OCI-LY7 (cell line): ENCODE measurements at regions not wholly inside any gene's neighbourhood (a gene's known extent, or its start where the extent isn't known, plus 50 kb on each side); places are given as distances from the start of the nearest gene placed in this dataset.

Experiments used
- CTCF ChIP-seq: fragments of 200-600 bp; sonication (generic); conservative IDR thresholded peaks from 2 replicates; pipeline ENCODE4 v1.5.1; 2014; ENCODE audit warnings: mild to moderate bottlenecking, antibody characterized with exemption, low read length, moderate library complexity, mixed read lengths
- EZH2phosphoT487 ChIP-seq: fragments of 200-600 bp; sonication (generic); IDR thresholded peaks from 2 replicates; pipeline ENCODE4 v1.6.1; 2018; ENCODE audit warnings: low read depth, borderline replicate concordance, mild to moderate bottlenecking, mixed run types, antibody characterized with exemption, low read length, moderate library complexity, mixed read lengths

DNA sequence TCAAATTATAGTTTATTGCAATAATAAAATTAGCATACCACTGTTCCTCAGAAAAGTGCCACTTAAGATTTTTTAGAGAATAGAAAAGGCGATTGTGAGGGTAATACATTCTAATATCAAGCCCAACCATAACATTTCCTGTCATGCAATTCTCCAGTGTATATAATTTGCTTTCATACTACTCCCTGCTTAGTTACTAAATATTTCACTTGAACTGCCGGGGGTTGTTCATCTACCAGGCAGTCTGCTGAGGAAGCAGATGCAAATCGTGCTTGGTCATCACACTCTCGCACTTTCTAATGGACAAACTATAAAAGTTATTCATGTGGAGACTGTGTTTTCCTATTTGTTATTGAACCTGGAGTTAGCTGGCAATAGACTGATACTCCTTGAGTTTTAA lies 645.6 kb upstream of the CBLB start:
- TF ChIP-seq CTCF (no peak), EZH2phosphoT487 (no peak)
